HL-60 (cell line): ENCODE measurements at regions not wholly inside any gene's neighbourhood (a gene's known extent, or its start where the extent isn't known, plus 50 kb on each side); places are given as distances from the start of the nearest gene placed in this dataset.

Experiments
- CTCF ChIP-seq: IDR thresholded peaks from one replicate; pipeline ENCODE4 v1.5.1; 2011; ENCODE audit warnings: low read length, control low read depth, inconsistent platforms; ENCODE audit not compliant: insufficient read depth
- POLR2AphosphoS5 ChIP-seq: IDR thresholded peaks from 2 replicates; pipeline ENCODE4 v1.6.1; 2012; ENCODE audit warnings: low read depth
- TF ChIP-seq, protein P1 (sequence below): IDR thresholded peaks from 2 replicates; pipeline ENCODE4 v1.6.1; 2012; ENCODE audit warnings: low read depth; ENCODE audit not compliant: insufficient replicate concordance

- no peak for TF ChIP-seq CTCF
- TF ChIP-seq, protein P1, sequence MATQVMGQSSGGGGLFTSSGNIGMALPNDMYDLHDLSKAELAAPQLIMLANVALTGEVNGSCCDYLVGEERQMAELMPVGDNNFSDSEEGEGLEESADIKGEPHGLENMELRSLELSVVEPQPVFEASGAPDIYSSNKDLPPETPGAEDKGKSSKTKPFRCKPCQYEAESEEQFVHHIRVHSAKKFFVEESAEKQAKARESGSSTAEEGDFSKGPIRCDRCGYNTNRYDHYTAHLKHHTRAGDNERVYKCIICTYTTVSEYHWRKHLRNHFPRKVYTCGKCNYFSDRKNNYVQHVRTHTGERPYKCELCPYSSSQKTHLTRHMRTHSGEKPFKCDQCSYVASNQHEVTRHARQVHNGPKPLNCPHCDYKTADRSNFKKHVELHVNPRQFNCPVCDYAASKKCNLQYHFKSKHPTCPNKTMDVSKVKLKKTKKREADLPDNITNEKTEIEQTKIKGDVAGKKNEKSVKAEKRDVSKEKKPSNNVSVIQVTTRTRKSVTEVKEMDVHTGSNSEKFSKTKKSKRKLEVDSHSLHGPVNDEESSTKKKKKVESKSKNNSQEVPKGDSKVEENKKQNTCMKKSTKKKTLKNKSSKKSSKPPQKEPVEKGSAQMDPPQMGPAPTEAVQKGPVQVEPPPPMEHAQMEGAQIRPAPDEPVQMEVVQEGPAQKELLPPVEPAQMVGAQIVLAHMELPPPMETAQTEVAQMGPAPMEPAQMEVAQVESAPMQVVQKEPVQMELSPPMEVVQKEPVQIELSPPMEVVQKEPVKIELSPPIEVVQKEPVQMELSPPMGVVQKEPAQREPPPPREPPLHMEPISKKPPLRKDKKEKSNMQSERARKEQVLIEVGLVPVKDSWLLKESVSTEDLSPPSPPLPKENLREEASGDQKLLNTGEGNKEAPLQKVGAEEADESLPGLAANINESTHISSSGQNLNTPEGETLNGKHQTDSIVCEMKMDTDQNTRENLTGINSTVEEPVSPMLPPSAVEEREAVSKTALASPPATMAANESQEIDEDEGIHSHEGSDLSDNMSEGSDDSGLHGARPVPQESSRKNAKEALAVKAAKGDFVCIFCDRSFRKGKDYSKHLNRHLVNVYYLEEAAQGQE = no peak
- no peak for TF ChIP-seq POLR2AphosphoS5
Observed at GRCh38 chr13:28553971-28554370, 59.0 kb upstream of the FLT1 start.
